ENCODE measurements at regions not wholly inside any gene's neighbourhood (a gene's known extent, or its start where the extent isn't known, plus 50 kb on each side); places are given as distances from the start of the nearest gene placed in this dataset.
"Not testable (repeated sequence)": the region's sequence is repeated elsewhere in the genome, so short reads cannot be mapped to it uniquely, and the experiment has no call there.

GRCh38 chr2:41152318-41152717 lies 700.4 kb upstream of the SLC8A1 start:
- no peak for DNase-seq (ENCODE audit: low spot score)

- DNase-seq (ENCODE audit: low spot score), result no peak
These were observed 708.5 kb upstream of the SLC8A1 start for GRCh38 chr2:41160439-41160838.

GRCh38 chr2:41167014-41167413 lies 715.1 kb upstream of the SLC8A1 start:
- no peak for DNase-seq (ENCODE audit: low spot score)

- no peak for DNase-seq (ENCODE audit: low spot score)
These were observed 717.9 kb upstream of the SLC8A1 start for GRCh38 chr2:41169744-41170143.

GRCh38 chr2:41170589-41170988 lies 718.7 kb upstream of the SLC8A1 start:
- no peak for DNase-seq (ENCODE audit: low spot score)

- DNase-seq (ENCODE audit: low spot score), result no peak
These were observed 728.5 kb upstream of the SLC8A1 start for GRCh38 chr2:41180387-41180786.

GRCh38 chr2:41182961-41183360 lies 731.1 kb upstream of the SLC8A1 start:
- DNase-seq (ENCODE audit: low spot score), result no peak

GRCh38 chr2:41187376-41188122 lies 735.7 kb upstream of the SLC8A1 start:
- DNase-seq (ENCODE audit: low spot score), result no peak

GRCh38 chr2:41194230-41194629 lies 742.3 kb upstream of the SLC8A1 start:
- DNase-seq (ENCODE audit: low spot score), result no peak

GRCh38 chr2:41197781-41198180 lies 745.9 kb upstream of the SLC8A1 start:
- DNase-seq (ENCODE audit: low spot score), result no peak

GRCh38 chr2:41199334-41199733 lies 747.4 kb upstream of the SLC8A1 start:
- DNase-seq (ENCODE audit: low spot score), result no peak

- DNase-seq (ENCODE audit: low spot score), result no peak
These were observed 752.4 kb upstream of the SLC8A1 start for GRCh38 chr2:41204315-41204714.

GRCh38 chr2:41206004-41206403 lies 754.1 kb upstream of the SLC8A1 start:
- no peak for DNase-seq (ENCODE audit: low spot score)

GRCh38 chr2:41207578-41207977 lies 755.7 kb upstream of the SLC8A1 start:
- DNase-seq (ENCODE audit: low spot score), result no peak

- not testable (repeated sequence) for DNase-seq (ENCODE audit: low spot score)
These were observed 758.1 kb upstream of the SLC8A1 start for GRCh38 chr2:41210030-41210429.

GRCh38 chr2:41216978-41217377 lies 765.1 kb upstream of the SLC8A1 start:
- no peak for DNase-seq (ENCODE audit: low spot score)

- DNase-seq (ENCODE audit: low spot score), result no peak
These were observed 770.7 kb upstream of the SLC8A1 start for GRCh38 chr2:41222593-41222992.

GRCh38 chr2:41234093-41234492 lies 782.2 kb upstream of the SLC8A1 start:
- DNase-seq (ENCODE audit: low spot score), result no peak

- no peak for DNase-seq (ENCODE audit: low spot score)
These were observed 789.6 kb upstream of the SLC8A1 start for GRCh38 chr2:41241325-41242000.

- DNase-seq (ENCODE audit: low spot score), result no peak
These were observed 790.1 kb upstream of the SLC8A1 start for GRCh38 chr2:41242001-41242331.

- no peak for DNase-seq (ENCODE audit: low spot score)
These were observed 779.7 kb upstream of the PKDCC start for GRCh38 chr2:41267929-41268659.

GRCh38 chr2:41283079-41283775 lies 764.6 kb upstream of the PKDCC start:
- no peak for DNase-seq (ENCODE audit: low spot score)

Data from ureter (tissue), 1 donor.